CD4-positive, alpha-beta T cell treated with Interleukin-17A for 4 hours (primary cell): ENCODE measurements at regions not wholly inside any gene's neighbourhood (a gene's known extent, or its start where the extent isn't known, plus 50 kb on each side); places are given as distances from the start of the nearest gene placed in this dataset.
"Not testable (repeated sequence)": the region's sequence is repeated elsewhere in the genome, so short reads cannot be mapped to it uniquely, and the experiment has no call there.

Source experiments
- DNase-seq: peaks from one replicate; pipeline ENCODE4 v3.0.0-alpha.2; 2020; ENCODE audit warnings: mixed read lengths

DNA sequence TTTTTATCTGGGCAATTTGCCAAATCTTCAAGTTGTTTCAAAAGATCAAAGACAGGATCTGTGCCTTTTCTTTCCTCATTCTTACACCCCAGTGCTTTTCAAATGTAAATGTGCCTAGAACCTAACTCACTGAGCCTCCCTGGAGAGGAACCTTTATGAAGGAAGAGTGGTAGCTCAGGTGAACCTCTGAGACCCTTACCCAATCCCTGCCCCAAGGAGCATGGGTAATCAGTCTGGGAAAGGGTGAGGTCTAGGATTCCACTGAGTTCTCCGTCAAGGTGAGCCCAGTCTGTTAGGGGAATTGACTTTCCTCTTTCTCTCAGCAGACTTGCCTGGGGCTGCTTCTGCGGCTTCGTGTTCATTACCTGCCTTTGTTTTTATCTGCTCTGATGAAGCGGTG lies 88.1 kb upstream of the MAP4K4 start:
- DNase-seq = no peak

GRCh38 chr2:101608408-101609310 lies 88.8 kb upstream of the MAP4K4 start:
- no peak for DNase-seq

GRCh38 chr2:101597347-101597944 lies 100.1 kb upstream of the MAP4K4 start:
- no peak for DNase-seq

- no peak for DNase-seq
Observed at GRCh38 chr2:101596333-101596732, 101.2 kb upstream of the MAP4K4 start.

DNA sequence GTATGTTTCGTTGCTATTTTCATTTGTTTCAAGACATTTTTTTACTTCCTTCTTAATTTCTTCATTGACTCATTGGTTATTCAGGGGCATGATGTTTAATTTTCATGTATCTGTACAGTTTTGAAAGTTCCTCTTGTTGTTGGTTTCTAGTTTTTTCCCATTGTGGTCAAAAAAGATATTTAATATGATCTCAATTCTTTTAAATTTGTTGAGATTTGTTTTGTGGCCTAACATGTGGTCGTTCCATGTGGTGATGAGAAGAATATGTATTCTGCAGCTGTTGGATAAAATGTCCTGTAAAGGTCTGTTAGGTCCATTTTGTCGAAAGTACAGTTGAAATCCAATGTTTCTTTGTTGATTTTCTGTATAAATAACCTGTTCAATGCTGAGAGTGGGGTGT lies 110.3 kb upstream of the MAP4K4 start:
- DNase-seq = no peak

DNA sequence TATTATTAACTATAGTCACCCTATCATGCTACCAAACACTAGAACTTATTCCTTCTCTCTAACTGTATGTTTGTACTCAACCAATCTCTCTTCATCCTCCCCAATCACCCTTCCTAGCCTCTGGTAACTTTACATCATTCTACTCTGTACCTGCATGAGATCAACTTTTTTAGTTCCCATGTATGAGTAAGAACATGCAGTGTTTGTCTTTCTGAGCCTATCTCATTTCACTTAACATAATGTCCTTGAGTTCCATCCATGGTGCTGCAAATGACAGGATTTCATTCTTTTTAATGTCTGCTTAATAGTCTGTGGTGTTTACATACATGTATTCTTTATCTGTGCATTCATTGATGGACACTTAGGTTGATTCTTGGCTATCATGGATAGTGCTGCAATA lies 108.9 kb upstream of the RFX8 start:
- no peak for DNase-seq

DNA sequence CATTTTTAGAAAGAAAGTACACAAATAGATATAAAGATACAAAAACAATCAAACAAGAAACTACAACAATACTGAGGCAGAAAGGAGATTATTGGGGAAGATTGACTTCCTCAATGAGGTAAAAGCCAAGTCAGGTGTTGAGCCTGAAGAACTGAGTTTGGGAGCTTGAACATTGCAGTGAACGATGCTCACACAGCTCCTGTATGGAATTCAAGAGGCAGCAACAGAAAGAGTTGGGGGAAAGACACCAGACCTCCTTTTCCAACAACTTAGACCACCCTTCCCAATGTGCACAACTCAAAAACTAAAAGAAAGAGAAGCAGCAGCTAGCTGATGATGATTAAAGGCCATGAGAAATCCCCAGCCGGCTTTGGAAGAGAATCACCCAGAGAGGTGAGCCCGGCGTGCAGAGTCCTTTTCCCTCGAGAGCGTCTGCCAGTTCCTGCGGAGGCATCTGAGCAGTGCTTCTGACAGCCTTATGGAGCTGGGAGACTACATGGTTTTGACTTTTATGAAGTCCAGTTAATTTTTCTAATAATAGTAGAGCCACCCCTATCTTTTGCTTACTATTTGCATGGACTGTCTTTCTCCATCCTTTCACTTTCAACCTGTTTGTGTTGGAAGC lies 106.9 kb upstream of the RFX8 start:
- no peak for DNase-seq

GRCh38 chr2:101580528-101580927 lies 105.6 kb upstream of the RFX8 start:
- DNase-seq = no peak

DNA sequence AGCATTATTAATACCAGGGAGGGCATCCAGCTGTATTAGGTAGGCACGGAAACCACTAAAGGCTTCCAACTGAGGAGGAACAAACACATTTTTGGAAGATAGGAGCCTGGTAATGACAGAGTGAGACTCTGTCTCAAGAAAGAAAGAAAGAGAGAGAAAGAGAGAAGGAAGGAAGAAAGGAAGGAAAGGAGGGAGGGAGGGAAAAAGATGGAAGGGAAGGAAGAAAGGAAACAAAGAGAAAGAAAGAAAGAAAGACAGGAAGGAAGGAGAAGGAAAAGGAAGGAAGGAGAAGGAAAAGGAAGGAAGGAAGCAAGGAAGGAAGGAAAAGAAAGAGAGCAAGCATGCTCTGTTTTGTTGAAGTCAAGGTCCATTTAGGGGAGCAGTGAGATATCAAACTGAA lies 103.8 kb upstream of the RFX8 start:
- no peak for DNase-seq

DNA sequence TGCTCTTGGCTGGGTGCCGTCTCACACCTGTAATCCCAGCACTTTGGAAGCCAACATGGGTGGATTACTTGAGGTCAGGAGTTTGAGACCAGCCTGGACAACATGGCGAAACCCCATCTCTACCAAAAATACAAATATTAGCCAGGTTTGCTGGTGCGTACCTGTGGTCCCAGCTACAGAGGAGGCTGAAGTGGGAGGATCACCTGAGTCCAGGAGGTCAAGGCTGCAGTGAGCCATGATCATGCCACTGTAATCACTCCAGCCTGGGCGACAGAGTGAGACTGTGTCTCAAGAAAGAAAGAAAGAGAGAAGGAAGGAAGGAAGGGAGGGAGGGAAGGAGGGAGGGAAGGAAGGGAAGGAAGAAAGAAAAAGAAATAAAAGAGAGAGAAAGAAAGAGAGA lies 103.2 kb upstream of the RFX8 start:
- DNase-seq = not testable (repeated sequence)

DNA sequence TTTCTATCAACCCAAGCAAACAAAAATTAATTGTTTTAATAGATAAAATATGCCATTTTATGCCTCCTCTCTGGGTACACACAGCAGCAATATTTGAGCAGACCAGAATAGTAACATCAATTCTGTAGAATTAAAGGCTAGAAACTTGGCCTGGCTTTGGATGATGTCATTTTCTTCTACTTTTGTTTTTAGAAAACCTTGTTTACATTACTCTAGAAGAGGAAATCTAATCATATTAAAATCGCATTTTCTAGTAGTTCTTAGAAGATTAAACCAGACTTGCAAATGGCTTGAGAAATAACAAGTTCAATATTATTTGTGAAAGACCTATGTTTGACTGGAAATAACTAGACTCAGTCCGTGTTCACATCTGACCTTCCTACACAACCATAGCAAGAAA lies 102.3 kb upstream of the RFX8 start:
- DNase-seq = no peak

- no peak for DNase-seq
Observed at GRCh38 chr2:101574622-101575021, 99.7 kb upstream of the RFX8 start.

- DNase-seq = no peak
Observed at GRCh38 chr2:101571951-101572350, 97.0 kb upstream of the RFX8 start.

DNA sequence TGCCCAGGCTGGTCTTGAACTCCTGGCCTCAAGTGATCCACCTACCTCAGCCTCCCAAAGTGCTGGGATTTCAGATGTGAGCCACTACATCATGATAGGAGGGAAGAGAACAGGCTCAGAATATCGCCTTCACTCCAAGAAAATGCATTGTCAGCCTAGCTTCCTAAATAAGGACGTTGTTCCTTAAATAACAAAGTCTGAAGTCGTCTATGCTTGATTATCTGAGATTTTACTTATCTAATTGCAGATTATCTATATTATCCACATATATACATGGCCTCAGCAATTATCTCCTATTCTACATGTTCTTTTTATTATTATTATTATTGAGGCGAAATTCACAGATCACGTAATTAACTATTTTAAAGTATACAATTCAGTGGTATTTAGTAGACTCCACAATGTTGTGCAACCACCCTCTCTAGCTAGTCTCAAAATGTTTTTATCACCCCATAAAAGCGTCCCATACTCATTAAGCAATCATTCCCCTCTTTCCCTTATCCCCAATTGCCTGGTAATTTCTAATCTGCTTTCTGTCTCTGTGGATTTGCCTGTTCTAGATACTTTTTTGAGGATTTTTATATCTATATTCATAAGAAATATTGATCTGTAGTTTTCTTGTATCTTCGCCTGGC lies 95.1 kb upstream of the RFX8 start:
- DNase-seq = no peak

DNA sequence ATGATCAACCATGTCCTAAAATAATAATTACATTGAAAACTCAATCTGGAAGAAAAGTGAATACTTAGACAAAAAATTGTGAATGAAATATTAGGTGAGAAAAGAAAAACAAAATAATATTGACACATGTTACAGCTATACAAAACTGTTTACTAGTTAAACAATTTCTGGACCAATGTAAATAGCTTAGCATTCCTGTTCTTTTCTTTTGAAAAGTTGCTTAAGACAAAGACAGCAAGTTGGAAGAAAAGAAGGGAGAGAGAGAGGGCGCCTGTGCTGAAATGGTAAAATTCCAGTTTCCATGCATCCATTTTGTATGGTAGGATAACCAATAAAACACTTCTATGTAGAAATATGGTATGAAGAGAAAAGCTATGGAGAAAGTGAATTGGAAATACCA lies 94.1 kb upstream of the RFX8 start:
- no peak for DNase-seq

- DNase-seq = no peak
Observed at GRCh38 chr2:101566632-101567228, 91.8 kb upstream of the RFX8 start.

DNA sequence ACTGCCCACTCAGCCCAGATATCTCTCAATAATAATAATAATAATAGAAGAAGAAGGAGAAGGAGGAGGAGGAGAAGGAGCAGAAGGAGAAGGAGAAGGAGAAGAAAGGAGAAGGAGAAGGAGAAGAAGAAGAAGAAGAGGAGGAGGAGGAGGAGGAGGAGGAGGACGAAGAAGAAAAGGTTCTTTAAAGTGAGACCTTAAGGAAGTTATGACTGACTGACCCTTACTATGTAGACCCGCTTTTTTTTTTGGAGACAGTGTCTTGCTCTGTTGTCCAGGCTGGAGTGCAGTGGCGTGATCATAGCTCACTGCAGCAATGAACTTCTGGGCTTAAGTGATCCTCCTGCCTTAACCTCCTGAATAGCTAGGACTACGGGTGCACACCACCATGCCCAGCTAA lies 88.9 kb upstream of the RFX8 start:
- DNase-seq = no peak

GRCh38 chr2:101560780-101561315 lies 85.9 kb upstream of the RFX8 start:
- peak; percentile 11 for DNase-seq

DNA sequence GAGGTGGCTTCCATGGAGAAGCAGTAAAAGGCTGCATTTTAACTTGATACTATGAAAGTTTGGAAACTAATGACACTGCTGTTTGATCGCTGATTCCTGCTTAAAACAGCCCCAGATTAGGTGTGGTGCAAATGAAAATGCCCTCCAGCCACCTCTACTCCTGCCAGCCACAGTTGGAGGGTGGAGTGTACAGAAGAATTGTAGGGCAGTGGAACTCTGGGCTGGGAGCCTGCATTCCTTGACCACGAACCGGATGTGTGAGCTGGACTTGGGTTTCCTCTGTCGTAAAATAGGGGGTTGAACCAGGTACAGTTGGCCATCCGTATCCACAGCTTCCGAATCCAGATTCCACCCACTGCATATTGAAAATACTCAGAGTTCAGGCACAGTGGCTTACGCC lies 84.6 kb upstream of the RFX8 start:
- no peak for DNase-seq

DNA sequence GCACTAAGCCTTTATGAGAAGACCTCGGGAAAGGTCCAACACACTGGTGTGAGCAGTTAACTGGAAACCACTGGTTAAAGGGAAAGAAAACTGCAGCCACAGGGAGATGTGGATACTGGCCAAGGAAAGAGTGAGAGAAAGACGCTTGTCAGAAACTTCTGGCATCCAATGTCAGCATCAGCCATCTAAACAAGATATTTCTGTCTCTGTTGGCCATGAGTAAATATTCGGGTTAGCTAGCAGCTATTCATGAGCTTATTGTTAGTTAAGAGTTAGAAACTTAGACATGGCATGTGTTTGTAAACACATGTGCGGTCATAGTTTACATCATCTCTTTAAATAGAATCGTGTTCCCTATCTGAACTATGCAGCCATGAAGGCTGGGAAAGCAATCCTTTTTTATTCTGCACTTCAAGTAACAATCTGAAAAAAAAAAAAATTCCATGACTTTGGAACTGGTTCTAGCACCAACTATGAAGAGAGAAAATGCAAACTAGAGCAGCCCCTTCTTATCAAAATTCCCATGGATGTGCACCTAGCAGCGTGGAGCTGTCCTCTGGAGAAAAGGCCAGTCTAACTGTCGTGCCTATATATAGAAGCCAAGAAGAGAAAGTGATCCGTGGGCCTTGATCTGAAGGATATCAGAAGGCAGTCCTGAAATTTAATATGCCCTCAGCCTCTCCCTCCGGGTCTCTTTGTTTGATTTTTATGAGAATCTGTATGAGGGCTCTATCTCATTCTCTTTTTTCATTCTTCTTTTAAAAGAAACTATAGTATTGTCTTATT lies 84.0 kb upstream of the RFX8 start:
- no peak for DNase-seq

DNA sequence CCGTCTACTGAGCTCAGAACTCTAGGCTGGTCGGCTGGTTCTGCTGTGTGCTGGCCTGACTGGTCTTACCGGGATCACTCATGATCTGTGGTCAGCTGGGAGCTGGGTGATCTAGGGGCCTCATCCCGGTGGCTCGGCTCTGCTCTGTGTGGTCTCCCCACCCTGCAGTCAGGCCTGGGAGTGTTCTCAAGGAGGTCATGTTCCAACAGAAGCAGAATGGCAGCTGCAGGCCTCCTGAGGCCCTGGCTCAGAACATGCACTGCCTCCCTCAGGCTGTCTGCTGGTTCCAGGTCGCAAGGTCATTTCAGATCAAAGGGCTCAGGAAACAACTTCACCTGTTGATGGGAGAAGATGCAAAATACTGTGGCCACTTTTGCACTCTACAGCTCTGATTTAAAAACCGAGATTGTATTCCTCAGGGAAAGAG lies 81.1 kb upstream of the RFX8 start:
- DNase-seq = no peak

GRCh38 chr2:101551336-101551888 lies 76.5 kb upstream of the RFX8 start:
- DNase-seq = no peak
